Endothelial cell of umbilical vein (primary cell): ENCODE measurements at regions not wholly inside any gene's neighbourhood (a gene's known extent, or its start where the extent isn't known, plus 50 kb on each side); places are given as distances from the start of the nearest gene placed in this dataset.

Experiments used
- FOS ChIP-seq: IDR thresholded peaks from 2 replicates; pipeline ENCODE4 v1.6.1; 2011; ENCODE audit warnings: mild to moderate bottlenecking, low read length, moderate library complexity, borderline replicate concordance; ENCODE audit not compliant: insufficient read depth
- POLR2A ChIP-seq: IDR thresholded peaks from 2 replicates; pipeline ENCODE4 v1.6.1; 2012; ENCODE audit warnings: low read depth, mild to moderate bottlenecking, control low read depth, low read length
- TF ChIP-seq, protein P1 (sequence below), 2 donors: IDR thresholded peaks; 1 replicate in 1 of 2; 2 replicates in 1 of 2; pipeline ENCODE4 v1.5.1; 2011; ENCODE audit warnings: low read length in 2 of 2, mild to moderate bottlenecking in 2 of 2, moderate library complexity in 2 of 2, control low read depth in 1 of 2, inconsistent platforms in 1 of 2, low read depth in 1 of 2; ENCODE audit not compliant: insufficient read depth in 1 of 2; ENCODE audit errors: extremely low read depth in 1 of 2

DNA sequence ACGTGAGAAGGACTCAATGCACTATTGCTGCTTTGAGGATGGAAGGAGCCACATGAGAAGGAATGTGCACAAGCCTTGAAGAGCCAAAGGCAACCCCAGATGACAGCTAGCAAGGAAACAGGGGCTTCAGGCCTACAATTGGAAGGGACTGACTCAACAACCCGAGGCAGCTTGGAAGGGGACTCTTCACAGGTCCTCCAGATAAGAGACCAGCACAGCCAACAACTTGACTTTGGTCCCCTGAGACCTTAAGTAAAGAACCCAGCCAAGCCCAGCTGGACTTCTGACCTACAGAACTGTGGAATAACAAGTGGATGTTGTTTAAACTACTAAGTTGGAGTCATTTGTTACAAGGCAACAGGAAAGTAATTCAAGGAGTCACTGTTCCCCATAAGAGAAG lies 277.2 kb downstream of the SUCLG1 start:
- TF ChIP-seq, protein P1, sequence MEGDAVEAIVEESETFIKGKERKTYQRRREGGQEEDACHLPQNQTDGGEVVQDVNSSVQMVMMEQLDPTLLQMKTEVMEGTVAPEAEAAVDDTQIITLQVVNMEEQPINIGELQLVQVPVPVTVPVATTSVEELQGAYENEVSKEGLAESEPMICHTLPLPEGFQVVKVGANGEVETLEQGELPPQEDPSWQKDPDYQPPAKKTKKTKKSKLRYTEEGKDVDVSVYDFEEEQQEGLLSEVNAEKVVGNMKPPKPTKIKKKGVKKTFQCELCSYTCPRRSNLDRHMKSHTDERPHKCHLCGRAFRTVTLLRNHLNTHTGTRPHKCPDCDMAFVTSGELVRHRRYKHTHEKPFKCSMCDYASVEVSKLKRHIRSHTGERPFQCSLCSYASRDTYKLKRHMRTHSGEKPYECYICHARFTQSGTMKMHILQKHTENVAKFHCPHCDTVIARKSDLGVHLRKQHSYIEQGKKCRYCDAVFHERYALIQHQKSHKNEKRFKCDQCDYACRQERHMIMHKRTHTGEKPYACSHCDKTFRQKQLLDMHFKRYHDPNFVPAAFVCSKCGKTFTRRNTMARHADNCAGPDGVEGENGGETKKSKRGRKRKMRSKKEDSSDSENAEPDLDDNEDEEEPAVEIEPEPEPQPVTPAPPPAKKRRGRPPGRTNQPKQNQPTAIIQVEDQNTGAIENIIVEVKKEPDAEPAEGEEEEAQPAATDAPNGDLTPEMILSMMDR (IDR thresholded peaks at IDR 0.05; ENCODE audit: extremely low read depth in 1 of 2, insufficient read depth in 1 of 2, low read depth in 1 of 2, low read length in 2 of 2), result no peak
- TF ChIP-seq FOS (no peak), POLR2A (no peak)
